ENCODE measurements at regions not wholly inside any gene's neighbourhood (a gene's known extent, or its start where the extent isn't known, plus 50 kb on each side); places are given as distances from the start of the nearest gene placed in this dataset.
A peak's percentile ranks its signal among the peaks of the same experiment; 100 is the strongest.
"Not testable (repeated sequence)": the region's sequence is repeated elsewhere in the genome, so short reads cannot be mapped to it uniquely, and the experiment has no call there.

GRCh38 chr3:98644168-98644567 lies 50.8 kb upstream of the CPOX start:
- no peak for DNase-seq (ENCODE audit: low spot score)

- no peak for DNase-seq (ENCODE audit: low spot score)
These were observed 51.6 kb upstream of the CPOX start for GRCh38 chr3:98645039-98645438.

- DNase-seq (ENCODE audit: low spot score): no peak
These were observed 53.3 kb upstream of the CPOX start for GRCh38 chr3:98646680-98647079.

GRCh38 chr3:98647197-98647596 lies 53.8 kb upstream of the CPOX start:
- no peak for DNase-seq (ENCODE audit: low spot score)

GRCh38 chr3:98650971-98651779 lies 57.8 kb upstream of the CPOX start:
- DNase-seq (ENCODE audit: low spot score): no peak

GRCh38 chr3:98651780-98652077 lies 58.3 kb upstream of the CPOX start:
- no peak for DNase-seq (ENCODE audit: low spot score)

GRCh38 chr3:98655666-98656065 lies 62.3 kb upstream of the CPOX start:
- no peak for DNase-seq (ENCODE audit: low spot score)

- peak; percentile 61 for DNase-seq (ENCODE audit: low spot score)
These were observed 64.0 kb upstream of the CPOX start for GRCh38 chr3:98657457-98657856.

GRCh38 chr3:98662699-98663098 lies 69.3 kb upstream of the CPOX start:
- no peak for DNase-seq (ENCODE audit: low spot score)

GRCh38 chr3:98670020-98670419 lies 76.6 kb upstream of the CPOX start:
- DNase-seq (ENCODE audit: low spot score): no peak

GRCh38 chr3:98679986-98680385 lies 83.2 kb upstream of the ST3GAL6 start:
- no peak for DNase-seq (ENCODE audit: low spot score)

GRCh38 chr3:98680723-98681122 lies 82.4 kb upstream of the ST3GAL6 start:
- DNase-seq (ENCODE audit: low spot score): no peak

GRCh38 chr3:98681486-98681885 lies 81.7 kb upstream of the ST3GAL6 start:
- no peak for DNase-seq (ENCODE audit: low spot score)

GRCh38 chr3:98682391-98682790 lies 80.7 kb upstream of the ST3GAL6 start:
- DNase-seq (ENCODE audit: low spot score): not testable (repeated sequence)

- no peak for DNase-seq (ENCODE audit: low spot score)
These were observed 74.8 kb upstream of the ST3GAL6 start for GRCh38 chr3:98688363-98688762.

- DNase-seq (ENCODE audit: low spot score): no peak
These were observed 72.3 kb upstream of the ST3GAL6 start for GRCh38 chr3:98690876-98691275.

- DNase-seq (ENCODE audit: low spot score): no peak
These were observed 71.2 kb upstream of the ST3GAL6 start for GRCh38 chr3:98691897-98692296.

GRCh38 chr3:98692787-98693473 lies 70.2 kb upstream of the ST3GAL6 start:
- DNase-seq (ENCODE audit: low spot score): no peak

- DNase-seq (ENCODE audit: low spot score): no peak
These were observed 67.3 kb upstream of the ST3GAL6 start for GRCh38 chr3:98695796-98696195.

GRCh38 chr3:98696296-98696695 lies 66.8 kb upstream of the ST3GAL6 start:
- not testable (repeated sequence) for DNase-seq (ENCODE audit: low spot score)

- DNase-seq (ENCODE audit: low spot score): no peak
These were observed 65.9 kb upstream of the ST3GAL6 start for GRCh38 chr3:98697225-98697624.

- DNase-seq (ENCODE audit: low spot score): no peak
These were observed 64.0 kb upstream of the ST3GAL6 start for GRCh38 chr3:98699132-98699531.

- no peak for DNase-seq (ENCODE audit: low spot score)
These were observed 62.0 kb upstream of the ST3GAL6 start for GRCh38 chr3:98701071-98701675.
